ENCODE measurements at regions not wholly inside any gene's neighbourhood (a gene's known extent, or its start where the extent isn't known, plus 50 kb on each side); places are given as distances from the start of the nearest gene placed in this dataset.

DNA sequence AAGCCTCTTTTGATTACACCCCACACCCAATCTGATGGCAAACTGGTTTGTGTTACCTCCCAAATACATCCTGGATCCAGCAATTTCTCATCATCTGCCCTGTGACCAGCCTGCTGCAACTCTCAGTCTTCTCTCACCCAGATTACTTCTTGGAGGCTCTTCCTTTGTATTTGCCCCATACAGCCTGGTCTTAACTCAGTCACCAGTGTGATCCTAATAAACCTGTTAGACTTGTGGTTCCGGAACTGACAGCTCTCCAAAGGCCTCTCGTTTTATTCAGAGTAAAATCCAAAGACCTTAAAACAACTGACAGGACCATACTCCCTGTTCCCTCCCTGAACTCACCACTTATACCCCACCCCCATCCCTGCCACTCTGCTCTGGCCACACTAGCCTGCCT lies 228.2 kb upstream of the PAPPA start:
- in situ Hi-C loops (cut with HindIII; ENCODE audit: low pct_unique_long_range_greater_than_20kb, low sequenced_read_pairs) = no loop called here
- ChIA-PET CTCF (no interaction called here), POLR2A (no interaction called here)
- intact Hi-C loops (cut with micrococcal nuclease; ENCODE audit: unreplicated experiment) = no loop called here
- no peaks in the 10 kb centered on the region for H3K9me3 ChIP-seq (ENCODE audit: control insufficient read depth, insufficient read depth, low read depth, low read length)
- no peak for ATAC-seq
- no peak for DNase-seq (ENCODE audit: low read depth, low spot score)
- H3K27me3 ChIP-seq (ENCODE audit: control insufficient read depth, insufficient read depth, low read length) = no peaks in the 10 kb centered on the region
- H3K4me3 ChIP-seq (ENCODE audit: low read depth in 2 of 2, low read length in 2 of 2) = no peak overlapping the region
- no TSS peak for BruUV-seq (replicated peaks)
- H3K4me1 ChIP-seq (ENCODE audit: control insufficient read depth, insufficient read depth, low read length) = no peaks in the 10 kb centered on the region
- no peak overlapping the region for H3K27ac ChIP-seq (ENCODE audit: low read length)
- no peaks in the 10 kb centered on the region for H3K36me3 ChIP-seq (ENCODE audit: control insufficient read depth, insufficient read depth, low read length)
- no peak for TF ChIP-seq POLR2AphosphoS5 (IDR thresholded peaks at IDR 0.05; ENCODE audit: low read depth, low read length)
- TF ChIP-seq TCF7L2 (IDR thresholded peaks at IDR 0.05; ENCODE audit: low read depth, low read length) = no peak
- TF ChIP-seq SIN3A (IDR thresholded peaks at IDR 0.05; ENCODE audit: borderline replicate concordance, insufficient read depth, low read depth, low read length) = no peak
- TF ChIP-seq, protein P1, sequence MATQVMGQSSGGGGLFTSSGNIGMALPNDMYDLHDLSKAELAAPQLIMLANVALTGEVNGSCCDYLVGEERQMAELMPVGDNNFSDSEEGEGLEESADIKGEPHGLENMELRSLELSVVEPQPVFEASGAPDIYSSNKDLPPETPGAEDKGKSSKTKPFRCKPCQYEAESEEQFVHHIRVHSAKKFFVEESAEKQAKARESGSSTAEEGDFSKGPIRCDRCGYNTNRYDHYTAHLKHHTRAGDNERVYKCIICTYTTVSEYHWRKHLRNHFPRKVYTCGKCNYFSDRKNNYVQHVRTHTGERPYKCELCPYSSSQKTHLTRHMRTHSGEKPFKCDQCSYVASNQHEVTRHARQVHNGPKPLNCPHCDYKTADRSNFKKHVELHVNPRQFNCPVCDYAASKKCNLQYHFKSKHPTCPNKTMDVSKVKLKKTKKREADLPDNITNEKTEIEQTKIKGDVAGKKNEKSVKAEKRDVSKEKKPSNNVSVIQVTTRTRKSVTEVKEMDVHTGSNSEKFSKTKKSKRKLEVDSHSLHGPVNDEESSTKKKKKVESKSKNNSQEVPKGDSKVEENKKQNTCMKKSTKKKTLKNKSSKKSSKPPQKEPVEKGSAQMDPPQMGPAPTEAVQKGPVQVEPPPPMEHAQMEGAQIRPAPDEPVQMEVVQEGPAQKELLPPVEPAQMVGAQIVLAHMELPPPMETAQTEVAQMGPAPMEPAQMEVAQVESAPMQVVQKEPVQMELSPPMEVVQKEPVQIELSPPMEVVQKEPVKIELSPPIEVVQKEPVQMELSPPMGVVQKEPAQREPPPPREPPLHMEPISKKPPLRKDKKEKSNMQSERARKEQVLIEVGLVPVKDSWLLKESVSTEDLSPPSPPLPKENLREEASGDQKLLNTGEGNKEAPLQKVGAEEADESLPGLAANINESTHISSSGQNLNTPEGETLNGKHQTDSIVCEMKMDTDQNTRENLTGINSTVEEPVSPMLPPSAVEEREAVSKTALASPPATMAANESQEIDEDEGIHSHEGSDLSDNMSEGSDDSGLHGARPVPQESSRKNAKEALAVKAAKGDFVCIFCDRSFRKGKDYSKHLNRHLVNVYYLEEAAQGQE (IDR thresholded peaks at IDR 0.05; ENCODE audit: insufficient read depth in 1 of 2, low read depth in 2 of 2, low read length in 1 of 2) = no peak
- no peak for TF ChIP-seq CTCF (IDR thresholded peaks at IDR 0.05)

DNA sequence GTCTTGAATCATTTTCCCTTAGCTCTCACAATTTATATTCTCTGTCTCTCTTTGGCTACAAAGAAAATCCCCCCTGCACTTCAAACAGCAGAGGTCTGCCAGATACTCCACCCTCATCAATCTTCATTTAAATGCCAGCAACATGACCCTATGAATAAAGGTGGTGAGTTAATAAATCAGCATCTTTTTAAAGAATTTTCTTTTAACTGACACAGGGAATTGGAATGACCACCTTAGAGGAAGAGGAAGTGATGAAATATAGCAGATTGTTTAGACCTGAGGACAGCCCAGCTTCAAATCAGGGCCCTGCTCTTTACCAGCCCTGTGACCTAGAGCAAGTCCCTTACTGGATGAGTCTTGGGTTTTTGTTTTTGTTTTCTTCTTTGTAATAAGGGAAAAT lies 223.1 kb upstream of the PAPPA start:
- H3K27ac ChIP-seq (ENCODE audit: low read length) = no peak overlapping the region
- H3K4me1 ChIP-seq (ENCODE audit: control insufficient read depth, insufficient read depth, low read length) = no peaks in the 10 kb centered on the region
- DNase-seq (ENCODE audit: low read depth, low spot score) (no peak), ATAC-seq (no peak)
- no TSS peak for BruUV-seq (replicated peaks)
- in situ Hi-C loops (cut with HindIII; ENCODE audit: low pct_unique_long_range_greater_than_20kb, low sequenced_read_pairs) = no loop called here
- intact Hi-C loops (cut with micrococcal nuclease; ENCODE audit: unreplicated experiment) = no loop called here
- TF ChIP-seq SIN3A (IDR thresholded peaks at IDR 0.05; ENCODE audit: borderline replicate concordance, insufficient read depth, low read depth, low read length) = no peak
- TF ChIP-seq, protein P1 (IDR thresholded peaks at IDR 0.05; ENCODE audit: insufficient read depth in 1 of 2, low read depth in 2 of 2, low read length in 1 of 2) = no peak
- no peak for TF ChIP-seq TCF7L2 (IDR thresholded peaks at IDR 0.05; ENCODE audit: low read depth, low read length)
- TF ChIP-seq CTCF (IDR thresholded peaks at IDR 0.05) = no peak
- no peak for TF ChIP-seq POLR2AphosphoS5 (IDR thresholded peaks at IDR 0.05; ENCODE audit: low read depth, low read length)
- no peaks in the 10 kb centered on the region for H3K9me3 ChIP-seq (ENCODE audit: control insufficient read depth, insufficient read depth, low read depth, low read length)
- POLR2A ChIA-PET = no interaction called here
- H3K27me3 ChIP-seq (ENCODE audit: control insufficient read depth, insufficient read depth, low read length) = no peaks in the 10 kb centered on the region
- no peak overlapping the region for H3K4me3 ChIP-seq (ENCODE audit: low read depth in 2 of 2, low read length in 2 of 2)
- CTCF ChIA-PET = no interaction called here
- no peaks in the 10 kb centered on the region for H3K36me3 ChIP-seq (ENCODE audit: control insufficient read depth, insufficient read depth, low read length)
